ENCODE measurements at regions not wholly inside any gene's neighbourhood (a gene's known extent, or its start where the extent isn't known, plus 50 kb on each side); places are given as distances from the start of the nearest gene placed in this dataset.
"Not testable (repeated sequence)": the region's sequence is repeated elsewhere in the genome, so short reads cannot be mapped to it uniquely, and the experiment has no call there.

DNA sequence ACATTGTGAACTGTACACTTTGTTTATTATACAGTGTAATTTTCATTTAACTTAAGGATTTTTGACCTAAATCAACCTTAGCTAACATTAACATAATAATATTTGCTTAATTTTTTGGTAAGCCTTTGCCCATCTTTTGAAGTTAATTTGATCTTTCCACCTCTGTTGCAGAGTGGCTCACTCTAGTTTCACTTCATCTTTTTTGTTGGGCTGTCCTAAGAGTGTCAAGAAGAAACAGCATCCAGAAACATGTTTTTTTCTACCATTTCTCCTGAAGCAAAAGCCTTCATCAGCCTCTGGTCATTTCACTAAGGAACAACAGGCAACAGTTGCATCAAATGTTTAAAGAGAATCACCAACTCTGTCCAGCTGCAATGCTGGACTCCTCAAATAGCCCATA, 824.7 kb downstream of the REEP3 start:
- Histone ChIP-seq H3K27me3 (no peaks in the 10 kb centered on the region), H3K4me3 (no peak overlapping the region), H3K36me3 (no peaks in the 10 kb centered on the region), H3K9me3 (no peaks in the 10 kb centered on the region), H3K4me1 (no peaks in the 10 kb centered on the region), H3K27ac (no peak overlapping the region)
- TF ChIP-seq, protein P1, sequence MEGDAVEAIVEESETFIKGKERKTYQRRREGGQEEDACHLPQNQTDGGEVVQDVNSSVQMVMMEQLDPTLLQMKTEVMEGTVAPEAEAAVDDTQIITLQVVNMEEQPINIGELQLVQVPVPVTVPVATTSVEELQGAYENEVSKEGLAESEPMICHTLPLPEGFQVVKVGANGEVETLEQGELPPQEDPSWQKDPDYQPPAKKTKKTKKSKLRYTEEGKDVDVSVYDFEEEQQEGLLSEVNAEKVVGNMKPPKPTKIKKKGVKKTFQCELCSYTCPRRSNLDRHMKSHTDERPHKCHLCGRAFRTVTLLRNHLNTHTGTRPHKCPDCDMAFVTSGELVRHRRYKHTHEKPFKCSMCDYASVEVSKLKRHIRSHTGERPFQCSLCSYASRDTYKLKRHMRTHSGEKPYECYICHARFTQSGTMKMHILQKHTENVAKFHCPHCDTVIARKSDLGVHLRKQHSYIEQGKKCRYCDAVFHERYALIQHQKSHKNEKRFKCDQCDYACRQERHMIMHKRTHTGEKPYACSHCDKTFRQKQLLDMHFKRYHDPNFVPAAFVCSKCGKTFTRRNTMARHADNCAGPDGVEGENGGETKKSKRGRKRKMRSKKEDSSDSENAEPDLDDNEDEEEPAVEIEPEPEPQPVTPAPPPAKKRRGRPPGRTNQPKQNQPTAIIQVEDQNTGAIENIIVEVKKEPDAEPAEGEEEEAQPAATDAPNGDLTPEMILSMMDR (IDR thresholded peaks at IDR 0.05) = no peak
- DNase-seq = no peak
- intact Hi-C loops (cut with DNase I; ENCODE audit: low total_unique reads) = no loop called here

DNA sequence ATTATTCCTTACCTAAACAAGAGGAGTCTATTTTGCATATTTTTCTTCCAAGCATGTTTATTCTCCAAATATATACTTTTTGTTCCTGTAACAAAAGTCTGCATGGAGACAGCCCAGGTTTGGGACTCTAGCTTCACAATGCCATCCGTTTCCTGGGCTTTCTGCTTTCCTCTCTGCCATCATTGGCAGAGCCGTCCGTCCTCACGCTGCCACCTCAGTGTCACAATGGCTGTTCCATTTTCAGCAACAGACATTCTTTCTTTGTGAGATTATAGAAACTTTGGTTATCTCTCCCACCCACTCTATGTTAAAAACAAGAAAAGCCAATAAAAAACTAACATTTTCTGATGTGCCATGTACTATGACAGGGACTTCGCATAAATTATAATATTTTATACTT, 825.2 kb downstream of the REEP3 start:
- no peak for DNase-seq
- Histone ChIP-seq H3K27me3 (no peaks in the 10 kb centered on the region), H3K4me1 (no peaks in the 10 kb centered on the region), H3K9me3 (no peaks in the 10 kb centered on the region), H3K4me3 (no peak overlapping the region), H3K27ac (no peak overlapping the region), H3K36me3 (no peaks in the 10 kb centered on the region)
- intact Hi-C loops (cut with DNase I; ENCODE audit: low total_unique reads) = no loop called here
- TF ChIP-seq, protein P1 (IDR thresholded peaks at IDR 0.05) = no peak

DNA sequence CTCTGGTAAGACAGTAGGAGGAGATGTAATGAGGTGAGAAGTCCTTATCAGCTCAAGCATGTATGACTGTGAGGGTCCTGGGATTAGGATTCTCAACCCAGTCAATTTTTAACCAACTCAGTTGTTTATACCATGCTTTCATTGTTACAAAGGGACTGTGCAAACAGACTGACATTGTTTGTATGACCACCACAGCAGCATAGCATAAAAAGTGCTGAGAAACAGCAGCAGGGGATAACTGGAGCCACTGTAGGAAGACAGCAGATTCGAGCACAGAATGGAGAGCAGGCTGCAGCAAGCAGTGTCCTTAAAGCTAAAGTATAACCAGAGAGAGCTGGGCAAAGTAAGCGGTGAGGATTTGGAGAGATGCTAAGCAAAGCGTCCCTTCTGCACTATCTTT, 829.5 kb downstream of the REEP3 start:
- Histone ChIP-seq H3K27ac (no peak overlapping the region), H3K4me3 (no peak overlapping the region), H3K4me1 (no peaks in the 10 kb centered on the region), H3K9me3 (no peaks in the 10 kb centered on the region), H3K27me3 (no peaks in the 10 kb centered on the region), H3K36me3 (no peaks in the 10 kb centered on the region)
- DNase-seq = no peak
- intact Hi-C loops (cut with DNase I; ENCODE audit: low total_unique reads) = no loop called here
- TF ChIP-seq, protein P1 (IDR thresholded peaks at IDR 0.05) = no peak

DNA sequence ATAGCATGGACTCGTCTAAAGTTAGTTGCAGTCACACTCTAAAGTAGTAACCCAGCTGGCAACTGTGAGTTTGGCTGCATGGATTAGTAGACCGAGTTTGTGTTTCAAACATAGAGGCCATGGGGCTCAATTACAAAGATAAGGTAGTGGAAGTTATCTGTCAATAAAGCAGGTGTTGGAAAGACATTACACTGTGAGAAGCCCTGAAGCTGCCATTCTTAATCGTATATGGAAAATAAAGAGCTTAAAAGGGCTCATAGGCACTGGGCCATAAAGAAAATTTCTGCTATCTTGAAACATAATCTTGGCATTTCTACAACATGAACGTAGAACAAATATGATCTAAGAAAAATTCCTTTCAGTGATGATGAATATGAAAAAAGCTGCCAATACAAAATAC, 837.7 kb downstream of the REEP3 start:
- intact Hi-C loops (cut with DNase I; ENCODE audit: low total_unique reads) = no loop called here
- Histone ChIP-seq H3K27ac (no peak overlapping the region), H3K9me3 (no peaks in the 10 kb centered on the region), H3K27me3 (no peaks in the 10 kb centered on the region), H3K4me1 (no peaks in the 10 kb centered on the region), H3K4me3 (no peak overlapping the region), H3K36me3 (no peaks in the 10 kb centered on the region)
- TF ChIP-seq, protein P1 (IDR thresholded peaks at IDR 0.05) = no peak
- DNase-seq = no peak

DNA sequence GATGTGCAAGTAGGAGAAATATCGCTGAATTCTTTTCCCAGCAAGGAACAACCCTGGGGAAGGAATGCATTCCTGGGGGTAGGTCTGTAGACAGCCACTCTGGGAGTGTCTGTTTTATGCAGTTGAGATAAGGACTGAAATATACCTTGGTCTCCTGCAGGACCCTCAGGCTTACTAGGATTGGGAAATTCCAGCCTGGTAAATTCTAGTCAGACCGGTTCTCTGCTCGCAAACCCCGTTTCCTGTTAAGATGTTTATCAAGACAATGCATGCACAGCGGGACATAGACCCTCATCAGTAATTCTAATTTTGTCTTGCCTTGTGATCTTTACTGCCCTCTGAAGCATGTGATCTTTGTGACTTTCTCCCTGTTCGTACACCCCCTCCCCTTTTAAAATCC, 839.0 kb downstream of the REEP3 start:
- H3K36me3 ChIP-seq; H3K4me3 ChIP-seq; H3K9me3 ChIP-seq; H3K4me1 ChIP-seq; H3K27me3 ChIP-seq; intact Hi-C loops (cut with DNase I; ENCODE audit: low total_unique reads); H3K27ac ChIP-seq; DNase-seq: not testable (repeated sequence)

DNA sequence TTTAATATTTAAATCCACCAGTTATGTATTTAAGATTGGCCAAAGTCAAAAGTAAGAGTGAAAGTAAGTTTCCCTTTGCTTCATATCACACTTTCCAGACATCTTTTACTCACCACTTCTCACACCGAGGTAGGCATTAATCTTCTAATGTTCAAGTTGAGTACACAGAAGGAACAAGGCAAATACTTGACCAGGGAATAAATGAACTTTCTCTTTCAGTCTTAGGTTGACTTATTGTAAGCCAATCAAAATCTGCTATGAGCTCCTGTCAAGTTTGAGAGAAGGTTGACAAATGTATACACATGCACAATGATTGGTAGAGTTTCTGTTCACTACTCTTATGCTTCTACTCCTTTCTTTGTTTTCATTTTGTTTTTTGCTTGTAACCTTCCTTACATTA, 842.5 kb downstream of the REEP3 start:
- no peak for DNase-seq
- H3K9me3 ChIP-seq = no peaks in the 10 kb centered on the region
- intact Hi-C loops (cut with DNase I; ENCODE audit: low total_unique reads) = no loop called here
- no peaks in the 10 kb centered on the region for H3K36me3 ChIP-seq
- no peak overlapping the region for H3K4me3 ChIP-seq
- TF ChIP-seq, protein P1 (IDR thresholded peaks at IDR 0.05) = no peak
- no peak overlapping the region for H3K27ac ChIP-seq
- H3K4me1 ChIP-seq = no peaks in the 10 kb centered on the region
- H3K27me3 ChIP-seq = no peaks in the 10 kb centered on the region
